ENCODE measurements at regions not wholly inside any gene's neighbourhood (a gene's known extent, or its start where the extent isn't known, plus 50 kb on each side); places are given as distances from the start of the nearest gene placed in this dataset.

- 81 to 87% methylated on average over 1 of the region's 1 CpG for WGBS, 2 donors
- Histone ChIP-seq H3K9me3 (no peaks in the 10 kb centered on the region), H3K4me3 (no peak overlapping the region), H3K27ac (no peak overlapping the region), H3K27me3 (no peaks in the 10 kb centered on the region), H3K4me1 (no peaks in the 10 kb centered on the region), H3K36me3 (no peaks in the 10 kb centered on the region)
- intact Hi-C loops (cut with DNase I): no loop called here
- DNase-seq (no peak), ATAC-seq (no peak), FAIRE-seq (no peak)
- TF ChIP-seq CTCF (IDR thresholded peaks at IDR 0.05): no peak
Measured at GRCh38 chr9:2939368-2939767, 95.5 kb upstream of the PUM3 start.

GRCh38 chr9:2936221-2936620, 92.3 kb upstream of the PUM3 start:
- ATAC-seq: no peak
- Histone ChIP-seq H3K4me1 (no peaks in the 10 kb centered on the region), H3K9me3 (no peaks in the 10 kb centered on the region), H3K36me3 (no peaks in the 10 kb centered on the region), H3K4me3 (no peak overlapping the region), H3K27ac (no peak overlapping the region), H3K27me3 (no peaks in the 10 kb centered on the region)
- WGBS, 2 donors: 54 to 82% methylated on average over 1 of the region's 1 CpG
- DNase-seq: no peak
- intact Hi-C loops (cut with DNase I): no loop called here
- TF ChIP-seq CTCF (IDR thresholded peaks at IDR 0.05): no peak
- FAIRE-seq: no peak

GRCh38 chr9:2934883-2935282, 91.0 kb upstream of the PUM3 start:
- no peak overlapping the region for H3K4me3 ChIP-seq
- no peaks in the 10 kb centered on the region for H3K36me3 ChIP-seq
- no peaks in the 10 kb centered on the region for H3K27me3 ChIP-seq
- no peak for ATAC-seq
- no peak for TF ChIP-seq CTCF (IDR thresholded peaks at IDR 0.05)
- WGBS, 2 donors: 63 to 78% methylated on average over 7 of the region's 7 CpGs
- H3K9me3 ChIP-seq: no peaks in the 10 kb centered on the region
- intact Hi-C loops (cut with DNase I): no loop called here
- DNase-seq: peak in 1 of 6 donors; percentile 48
- no peak for FAIRE-seq
- H3K4me1 ChIP-seq: no peaks in the 10 kb centered on the region
- no peak overlapping the region for H3K27ac ChIP-seq

DNA sequence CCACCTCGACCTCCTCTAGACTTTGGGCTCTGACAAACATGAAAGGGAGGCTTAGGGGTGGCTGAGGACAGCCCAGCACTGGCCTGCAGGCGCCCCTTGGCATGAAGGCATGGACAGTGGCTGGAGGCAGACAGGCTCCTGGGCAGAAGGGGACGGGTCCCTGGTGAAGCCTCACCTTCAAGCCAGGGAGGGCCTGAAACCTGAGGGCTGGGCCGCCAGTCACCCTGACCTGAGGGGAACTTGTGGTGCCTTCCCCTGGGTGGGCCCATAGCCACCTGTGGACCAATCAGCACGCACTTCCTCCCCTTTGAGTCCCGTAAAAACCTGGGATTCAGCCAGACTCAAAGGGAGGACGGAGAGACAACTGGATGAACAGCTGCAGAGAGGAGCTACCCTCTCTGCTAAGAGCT, 90.4 kb upstream of the PUM3 start:
- Histone ChIP-seq H3K27me3 (no peaks in the 10 kb centered on the region), H3K9me3 (no peaks in the 10 kb centered on the region), H3K4me1 (no peaks in the 10 kb centered on the region), H3K27ac (no peak overlapping the region), H3K36me3 (no peaks in the 10 kb centered on the region), H3K4me3 (no peak overlapping the region)
- FAIRE-seq (no peak), ATAC-seq (no peak), DNase-seq (peak in 1 of 6 donors; percentile 55)
- 56 to 62% methylated on average over 7 of the region's 7 CpGs for WGBS, 2 donors
- TF ChIP-seq CTCF (IDR thresholded peaks at IDR 0.05): no peak
- intact Hi-C loops (cut with DNase I): no loop called here

DNA sequence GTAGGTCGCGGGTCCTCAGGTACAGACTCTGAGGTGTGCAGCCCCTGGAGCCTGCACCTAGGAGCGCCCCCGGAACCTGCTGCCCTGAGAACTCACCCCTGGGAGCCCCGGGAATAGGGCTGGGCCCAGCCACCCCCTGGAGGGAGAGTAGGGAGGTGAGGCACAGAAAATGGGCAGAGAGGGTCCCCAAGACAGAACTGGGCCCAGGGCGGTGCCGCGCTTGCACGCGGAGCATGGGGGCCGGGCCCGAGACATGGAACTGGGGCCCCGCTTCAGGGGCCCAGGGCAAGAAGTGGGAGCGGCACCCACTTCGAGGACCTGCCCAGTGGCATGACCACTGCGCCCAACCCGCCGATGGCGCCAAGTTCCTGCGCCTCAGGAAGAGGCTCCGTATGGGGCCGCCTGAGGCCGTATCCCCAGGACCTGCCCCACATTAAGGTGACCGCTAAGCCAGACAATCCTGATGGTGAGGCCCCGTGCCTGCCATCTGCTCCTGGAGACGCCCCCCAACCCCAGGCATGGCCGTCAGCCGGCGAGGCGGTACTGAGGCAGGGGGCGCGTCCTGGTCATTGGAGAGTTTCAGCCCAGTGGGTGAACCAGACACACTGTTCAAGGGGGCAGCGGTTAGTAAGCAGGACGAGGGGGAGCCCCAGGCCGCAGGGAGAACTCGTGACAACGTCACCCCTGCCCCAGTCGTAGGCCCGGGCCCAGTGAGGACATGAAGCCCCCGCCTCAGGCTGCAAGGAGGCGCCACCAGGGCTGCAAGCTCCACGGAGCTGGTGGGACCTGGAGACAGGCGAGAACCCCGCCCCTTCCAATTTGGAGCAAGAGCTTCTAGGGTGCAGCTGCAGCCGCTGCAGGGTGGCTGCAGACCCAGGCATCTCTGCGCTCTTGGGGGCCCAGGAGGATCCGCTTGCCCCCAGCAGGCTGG, 89.5 kb upstream of the PUM3 start:
- DNase-seq (peak in 1 of 6 donors; percentile 72), ATAC-seq (no peak)
- 85 to 93% methylated on average over 45 to 47 of the region's 47 CpGs for WGBS, 2 donors

More for the DNA sequence above, 89.5 kb upstream of the PUM3 start:
- H3K9me3 ChIP-seq: no peaks in the 10 kb centered on the region
- TF ChIP-seq CTCF (IDR thresholded peaks at IDR 0.05): no peak
- FAIRE-seq: no peak
- intact Hi-C loops (cut with DNase I): no loop called here
- H3K27me3 ChIP-seq: no peaks in the 10 kb centered on the region
- H3K27ac ChIP-seq: no peak overlapping the region
- H3K4me1 ChIP-seq: no peaks in the 10 kb centered on the region
- no peaks in the 10 kb centered on the region for H3K36me3 ChIP-seq
- no peak overlapping the region for H3K4me3 ChIP-seq

All from pancreas (tissue), 10 donors.